Lower leg skin (tissue), 4 donors: ENCODE measurements at regions not wholly inside any gene's neighbourhood (a gene's known extent, or its start where the extent isn't known, plus 50 kb on each side); places are given as distances from the start of the nearest gene placed in this dataset.

Experiments used
- DNase-seq, 2 donors: peaks; one replicate each; pipeline ENCODE4 v3.0.0-alpha.2; 2019; ENCODE audit warnings: low spot score in 2 of 2
- H3K4me3 ChIP-seq: fragments of 200-600 bp; sonication (generic); 2 replicates; pipeline ENCODE4 v1.5.1; 2017; ENCODE audit warnings: mild to moderate bottlenecking, low read depth; ENCODE audit not compliant: poor library complexity, severe bottlenecking
- CTCF ChIP-seq, 3 donors: fragments of 450-650 bp; IDR thresholded peaks; one replicate each; pipeline ENCODE4 v1.5.1; 2016; ENCODE audit warnings: antibody characterized with exemption in 3 of 3, mild to moderate bottlenecking in 3 of 3, moderate library complexity in 2 of 3
- POLR2A ChIP-seq, 2 donors: fragments of 450-650 bp; IDR thresholded peaks; one replicate each; pipeline ENCODE4 v1.6.1; 2016 to 2017; ENCODE audit warnings: antibody characterized with exemption in 2 of 2, mild to moderate bottlenecking in 1 of 2, moderate library complexity in 1 of 2
- WGBS, 2 donors: methylation state at CpG; one replicate each; pipeline ENCODE4 v1.1.5; 2018; 5-methylcytosine and 5-hydroxymethylcytosine counted together
- intact Hi-C: fragments of 100-400 bp; cut with DNase I; formaldehyde crosslinking; loops from one replicate; pipeline ENCODE4 v1.15.0; 2023; ENCODE audit warnings: low total_unique reads

GRCh38 chrX:129230168-129230567 is 293.1 kb downstream of the SMARCA1 start:
- intact Hi-C loops, result no loop called here
- no peak for TF ChIP-seq CTCF (IDR thresholded peaks at IDR 0.05)
- TF ChIP-seq POLR2A (IDR thresholded peaks at IDR 0.05), result no peak

DNA sequence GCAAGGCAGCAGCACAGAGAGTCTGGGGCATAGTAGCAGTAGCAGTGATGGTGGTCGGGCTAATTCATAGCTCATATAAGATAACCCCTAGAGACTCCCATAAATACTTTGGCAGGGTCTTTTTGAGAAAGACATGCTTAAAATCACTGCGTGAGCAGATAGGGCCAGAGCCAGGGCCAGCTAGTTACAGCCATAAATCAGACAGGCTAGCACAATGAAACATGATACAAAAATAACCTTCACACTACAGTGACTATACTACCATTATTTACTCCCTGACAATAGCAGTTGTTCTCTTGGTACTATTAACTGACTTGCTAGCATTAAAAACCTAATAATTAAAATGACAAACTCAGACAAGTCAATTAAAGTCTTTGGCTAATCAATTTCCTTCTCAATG is 295.9 kb downstream of the SMARCA1 start:
- no peak for DNase-seq
- WGBS, 2 donors, result 40 to 48% methylated on average over 2 of the region's 2 CpGs
- intact Hi-C loops, result no loop called here
- TF ChIP-seq CTCF (IDR thresholded peaks at IDR 0.05) (no peak), POLR2A (IDR thresholded peaks at IDR 0.05) (no peak)
- no peak overlapping the region for H3K4me3 ChIP-seq

More at GRCh38 chrX:129230168-129230567, 293.1 kb downstream of the SMARCA1 start:
- WGBS, 2 donors, result 48 to 50% methylated on average over 1 of the region's 1 CpG
- no peak for DNase-seq
- no peak overlapping the region for H3K4me3 ChIP-seq

- DNase-seq, result no peak
- 51 to 62% methylated on average over 4 of the region's 4 CpGs for WGBS, 2 donors
- intact Hi-C loops, result no loop called here
- no peak for TF ChIP-seq CTCF (IDR thresholded peaks at IDR 0.05)
- TF ChIP-seq POLR2A (IDR thresholded peaks at IDR 0.05), result no peak
- H3K4me3 ChIP-seq, result no peak overlapping the region
Measured at GRCh38 chrX:129193357-129193756, 329.9 kb downstream of the SMARCA1 start.

DNA sequence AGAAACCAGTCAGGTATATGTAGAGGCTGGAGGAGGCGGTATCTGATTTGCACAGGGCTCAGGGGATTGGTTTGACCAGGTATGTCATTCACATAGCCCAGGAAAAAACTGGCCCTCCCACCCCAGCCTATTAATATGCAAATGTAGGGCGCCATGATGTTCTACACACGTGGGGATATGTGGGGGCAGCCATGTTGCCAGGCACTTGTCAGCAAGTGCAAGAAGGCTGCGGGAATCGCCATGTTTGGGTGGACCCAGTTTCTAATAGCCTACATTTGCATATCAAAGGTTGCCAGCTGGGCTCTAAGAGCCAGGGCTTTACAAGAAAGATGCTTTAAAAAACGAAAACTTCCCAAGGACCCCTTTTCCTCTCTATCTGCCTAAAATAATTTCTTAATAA is 335.1 kb downstream of the SMARCA1 start:
- intact Hi-C loops, result no loop called here
- H3K4me3 ChIP-seq, result no peak overlapping the region
- DNase-seq, result no peak
- WGBS, 2 donors, result 40 to 53% methylated on average over 6 of the region's 6 CpGs
- no peak for TF ChIP-seq CTCF (IDR thresholded peaks at IDR 0.05)
- TF ChIP-seq POLR2A (IDR thresholded peaks at IDR 0.05), result no peak

DNA sequence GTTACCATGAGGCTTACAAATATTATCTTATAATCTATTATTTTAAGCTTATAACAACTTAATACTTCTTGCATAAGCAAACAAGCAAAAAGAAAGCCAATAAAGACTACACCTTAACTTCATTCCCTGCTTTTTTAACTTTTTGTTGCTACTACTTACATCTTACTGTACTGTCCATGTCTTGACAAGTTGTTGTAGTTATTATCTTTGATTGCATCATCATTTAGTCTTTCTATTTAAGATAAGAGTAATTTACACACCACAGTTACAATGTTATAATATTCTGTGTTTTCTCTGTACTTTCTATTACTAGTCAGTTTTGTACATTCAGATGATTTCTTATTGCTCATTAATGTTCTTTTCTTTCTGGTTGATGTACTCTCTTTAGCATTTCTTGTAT is 346.6 kb downstream of the SMARCA1 start:
- no peak for TF ChIP-seq CTCF (IDR thresholded peaks at IDR 0.05)
- no peak for TF ChIP-seq POLR2A (IDR thresholded peaks at IDR 0.05)

GRCh38 chrX:129161108-129161507 is 362.2 kb downstream of the SMARCA1 start:
- intact Hi-C loops, result no loop called here
- TF ChIP-seq CTCF (IDR thresholded peaks at IDR 0.05) (no peak), POLR2A (IDR thresholded peaks at IDR 0.05) (no peak)
- DNase-seq, result no peak
- H3K4me3 ChIP-seq, result no peak overlapping the region

More for the DNA sequence above, 346.6 kb downstream of the SMARCA1 start:
- H3K4me3 ChIP-seq, result no peak overlapping the region
- intact Hi-C loops, result no loop called here
- no peak for DNase-seq
